ENCODE measurements at regions not wholly inside any gene's neighbourhood (a gene's known extent, or its start where the extent isn't known, plus 50 kb on each side); places are given as distances from the start of the nearest gene placed in this dataset.

GRCh38 chr12:88994971-88995370 is 357.3 kb downstream of the DUSP6 start:
- TF ChIP-seq EP300 (IDR thresholded peaks at IDR 0.05) (no peak), POLR2A (IDR thresholded peaks at IDR 0.05) (no peak)

Data from ovary (tissue), 1 donor.